LNCaP clone FGC (cell line): ENCODE measurements at regions not wholly inside any gene's neighbourhood (a gene's known extent, or its start where the extent isn't known, plus 50 kb on each side); places are given as distances from the start of the nearest gene placed in this dataset.

Experiments
- DNase-seq: peaks from one replicate; pipeline ENCODE4 v3.0.0-alpha.2; 2011; ENCODE audit warnings: low read depth
- H3K4me3 ChIP-seq: 2 replicates; pipeline ENCODE4 v1.5.1; 2011; ENCODE audit warnings: mild to moderate bottlenecking, low read depth, low read length, control low read depth
- CTCF ChIP-seq: IDR thresholded peaks from 2 replicates; pipeline ENCODE4 v1.5.1; 2012; ENCODE audit warnings: mild to moderate bottlenecking; ENCODE audit not compliant: control insufficient read depth, insufficient read depth; ENCODE audit errors: extremely low read depth

- DNase-seq, result no peak
- no peak for TF ChIP-seq CTCF
These were observed 443.3 kb downstream of the MN1 start for GRCh38 chr22:27358096-27358870.

GRCh38 chr22:27370269-27370668 lies 431.3 kb downstream of the MN1 start:
- DNase-seq, result no peak
- TF ChIP-seq CTCF, result no peak
- no peak overlapping the region for H3K4me3 ChIP-seq

More at GRCh38 chr22:27358096-27358870, 443.3 kb downstream of the MN1 start:
- no peak overlapping the region for H3K4me3 ChIP-seq

- DNase-seq, result no peak
- H3K4me3 ChIP-seq, result no peak overlapping the region
- TF ChIP-seq CTCF, result no peak
These were observed 430.6 kb downstream of the MN1 start for GRCh38 chr22:27370987-27371386.

GRCh38 chr22:27372364-27372763 lies 429.2 kb downstream of the MN1 start:
- no peak overlapping the region for H3K4me3 ChIP-seq
- no peak for DNase-seq
- no peak for TF ChIP-seq CTCF

- H3K4me3 ChIP-seq, result no peak overlapping the region
- peak; percentile 59 for DNase-seq
- no peak for TF ChIP-seq CTCF
These were observed 428.4 kb downstream of the MN1 start for GRCh38 chr22:27372969-27373670.

- DNase-seq, result peak; percentile 61
- H3K4me3 ChIP-seq, result no peak overlapping the region
- no peak for TF ChIP-seq CTCF
These were observed 423.9 kb downstream of the MN1 start for GRCh38 chr22:27377501-27378295.
